HG02642 (cell line): ENCODE measurements at regions not wholly inside any gene's neighbourhood (a gene's known extent, or its start where the extent isn't known, plus 50 kb on each side); places are given as distances from the start of the nearest gene placed in this dataset.

ENCODE experiments used
- ATAC-seq: cut with Tn5 transposase; IDR thresholded peaks from one replicate; pipeline ENCODE4 v1.9.1; 2021; ENCODE audit warnings: mild to moderate bottlenecking; ENCODE audit not compliant: unreplicated experiment, poor library complexity

DNA sequence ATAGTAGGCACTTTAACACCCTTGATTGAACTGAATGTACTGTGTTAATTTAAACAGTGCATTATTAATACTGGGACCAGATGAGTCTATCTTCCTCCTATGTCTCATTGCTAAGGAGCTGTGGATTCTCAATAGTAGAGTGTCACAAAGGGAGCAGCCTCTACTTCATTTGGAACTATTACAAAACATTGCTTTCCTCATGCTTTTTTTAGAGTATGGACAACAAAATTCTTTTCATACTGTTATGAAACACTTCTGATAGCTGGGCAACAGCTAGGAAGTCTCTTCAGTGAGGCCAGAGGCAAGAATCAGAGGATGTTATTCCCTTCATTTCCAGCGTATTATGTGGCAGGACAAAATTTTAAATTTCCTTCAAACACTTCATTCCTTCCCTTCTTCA is 160.8 kb downstream of the FBXO8 start:
- no peak for ATAC-seq

DNA sequence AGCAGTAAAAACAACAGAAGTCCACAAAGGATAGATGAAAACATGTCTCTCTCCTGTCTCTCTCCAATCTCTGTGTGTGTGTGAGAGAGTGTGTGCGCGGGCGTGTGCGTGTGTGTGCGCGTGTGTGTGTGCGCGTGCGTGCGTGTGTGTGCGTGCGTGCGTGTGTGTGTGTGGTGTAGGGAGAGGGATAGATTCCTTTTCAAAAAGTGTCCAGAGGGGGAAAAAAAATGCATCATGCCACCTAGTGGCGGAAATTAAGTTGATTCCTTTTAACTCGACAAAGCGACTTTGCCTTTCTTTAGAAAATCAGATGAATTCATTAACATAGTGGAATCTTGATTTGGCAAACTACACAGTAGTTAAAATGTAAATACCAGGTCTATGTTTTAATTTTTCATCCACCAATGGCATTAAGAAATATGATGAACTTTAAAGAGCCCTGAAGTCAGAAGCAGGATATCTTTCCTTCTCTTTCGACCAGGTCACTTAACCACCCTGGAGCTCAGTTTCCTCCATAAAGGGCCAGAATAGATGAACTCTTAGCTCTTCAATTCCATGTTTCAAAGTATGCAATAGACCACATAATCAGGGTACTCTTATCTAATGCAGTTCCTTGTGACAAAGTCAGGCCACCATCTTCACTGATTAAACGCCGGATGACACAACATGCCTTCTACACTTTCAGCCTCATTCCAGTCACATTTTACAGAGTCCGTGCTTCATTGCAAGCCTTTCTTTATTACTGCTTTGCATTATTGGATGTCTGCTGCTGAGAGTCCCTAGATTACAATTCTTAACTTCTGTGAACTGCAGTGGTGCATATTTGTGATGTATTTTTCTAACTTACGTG is 162.8 kb downstream of the FBXO8 start:
- ATAC-seq = peak; percentile 52

DNA sequence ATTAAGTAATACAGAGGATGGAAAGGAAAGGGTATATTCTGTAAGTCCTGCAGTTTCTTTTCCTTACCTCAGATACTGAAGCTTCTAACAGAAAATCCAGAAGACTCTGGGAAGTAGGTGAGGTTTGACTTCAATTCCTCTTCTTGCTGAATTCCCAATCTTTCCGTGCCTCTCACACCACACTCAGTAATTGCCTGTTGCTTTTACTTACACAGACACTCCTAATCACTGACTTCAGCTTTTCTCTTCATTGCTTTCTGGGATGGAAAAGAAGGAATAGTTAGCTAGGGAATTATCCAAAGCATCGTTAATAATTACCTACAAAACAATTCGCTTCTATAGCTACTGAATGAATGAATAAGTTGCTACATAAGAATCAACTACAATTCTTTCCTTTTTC is 163.6 kb downstream of the FBXO8 start:
- no peak for ATAC-seq

DNA sequence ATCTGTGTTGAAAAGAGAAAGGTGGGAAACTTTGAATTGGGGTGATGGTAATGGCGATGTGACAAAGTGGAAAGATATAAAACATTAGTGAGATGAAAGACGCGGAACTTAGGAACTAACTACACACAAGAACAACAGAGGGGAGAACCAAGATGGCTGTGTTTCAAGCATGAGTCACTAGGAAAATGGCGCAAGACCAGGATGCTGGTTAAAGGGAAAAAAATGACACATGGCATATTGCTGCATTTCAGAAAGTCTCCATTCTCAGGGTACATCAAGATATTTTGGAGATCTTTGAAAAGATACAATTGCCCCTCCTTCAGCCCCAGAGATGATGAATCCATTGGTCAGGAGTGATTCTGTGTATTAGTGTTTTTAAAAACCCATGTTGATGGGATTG is 164.4 kb downstream of the FBXO8 start:
- ATAC-seq = no peak

DNA sequence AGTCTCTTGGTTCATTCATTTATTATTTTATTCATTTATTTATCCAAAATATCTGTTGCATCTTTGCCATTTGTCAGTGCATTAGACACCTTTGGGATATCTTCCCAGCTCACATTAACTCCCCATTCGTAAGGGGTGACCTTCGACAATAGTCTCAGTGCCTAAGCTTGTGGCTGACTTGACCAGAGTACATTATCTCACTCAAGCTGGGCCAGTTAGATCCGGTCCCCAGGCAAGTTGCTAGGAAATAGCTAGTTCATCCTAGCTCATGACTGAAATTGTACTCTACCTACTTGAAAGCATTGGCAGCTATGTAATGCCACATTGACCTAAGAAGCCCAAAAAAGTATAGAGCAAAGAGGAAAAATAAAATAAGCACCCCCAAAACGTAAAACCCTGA is 165.3 kb downstream of the FBXO8 start:
- ATAC-seq = no peak

DNA sequence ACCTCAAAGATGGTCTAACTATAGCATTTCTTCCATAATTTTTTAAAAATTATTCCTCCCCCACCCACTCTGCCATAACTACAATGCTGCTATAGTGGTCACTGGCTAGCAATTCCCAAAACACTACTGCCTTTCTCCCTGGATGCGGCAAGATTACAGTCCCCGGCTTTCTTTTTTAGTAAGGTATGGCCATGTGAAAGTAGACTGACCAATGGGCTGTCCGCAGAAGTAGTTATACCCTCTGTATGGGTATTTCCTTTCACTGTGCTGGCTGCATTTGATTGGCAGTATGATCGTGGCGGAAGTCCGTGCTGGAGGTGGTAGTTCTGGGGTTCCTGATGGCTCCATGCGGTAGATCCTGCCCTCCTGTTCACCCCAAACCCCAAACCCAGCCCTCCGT is 166.0 kb downstream of the FBXO8 start:
- ATAC-seq = no peak

DNA sequence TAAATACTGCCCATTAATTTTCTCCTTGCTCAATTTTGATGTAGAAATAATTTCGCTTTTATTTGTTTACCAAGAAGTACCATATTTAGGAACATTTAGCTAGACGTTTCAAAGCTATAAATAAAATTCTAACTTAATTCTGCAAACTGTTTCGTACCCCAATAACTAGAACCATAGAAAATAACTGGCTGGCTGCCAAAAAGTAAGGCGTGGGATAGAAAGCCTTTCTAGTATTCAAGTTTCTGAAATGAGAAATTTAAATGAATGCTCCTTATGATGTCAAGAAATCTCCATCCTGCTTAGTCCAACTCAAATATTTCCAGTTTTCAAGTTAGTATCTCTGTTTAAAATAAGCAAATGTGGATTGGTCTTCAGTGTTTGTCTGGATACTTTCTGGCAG is 167.4 kb downstream of the FBXO8 start:
- ATAC-seq = no peak

DNA sequence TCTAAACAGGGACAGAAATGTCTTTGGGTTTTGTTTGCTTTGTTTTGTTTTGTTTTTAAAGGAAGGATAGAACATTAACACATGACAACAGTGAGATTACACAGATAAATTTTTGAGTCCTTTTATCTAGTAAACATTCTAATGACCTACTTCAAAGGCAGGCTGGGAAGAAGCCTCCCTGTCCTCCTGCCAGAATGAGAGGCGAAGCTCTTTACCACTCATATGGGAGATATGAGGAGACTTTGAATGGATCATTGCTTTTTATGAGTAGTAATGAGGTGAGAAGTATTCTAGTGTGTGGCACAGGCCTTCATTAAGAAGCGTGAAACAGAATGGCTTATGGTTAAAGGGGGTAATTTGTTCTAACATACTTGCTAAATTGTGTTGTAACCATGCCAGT is 172.0 kb downstream of the FBXO8 start:
- no peak for ATAC-seq

DNA sequence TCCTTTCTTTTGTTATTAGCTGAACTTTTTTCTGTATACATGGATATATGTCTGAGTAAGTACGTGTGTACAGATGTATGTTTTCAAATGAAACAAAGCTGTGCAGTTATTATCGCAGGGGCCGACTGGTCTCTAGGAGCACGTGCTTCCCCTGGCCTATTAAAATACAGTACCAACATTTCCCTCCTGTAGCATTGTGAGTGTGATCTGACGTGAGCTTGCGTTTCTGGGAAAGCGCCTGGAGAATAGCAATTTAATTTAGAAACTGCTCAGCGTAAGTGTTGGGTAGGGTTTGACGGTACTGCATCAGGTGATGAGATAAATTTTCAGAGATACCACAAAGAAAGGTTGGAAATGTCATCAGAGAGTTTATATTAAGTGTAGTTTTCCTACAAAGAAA is 173.3 kb downstream of the FBXO8 start:
- no peak for ATAC-seq

DNA sequence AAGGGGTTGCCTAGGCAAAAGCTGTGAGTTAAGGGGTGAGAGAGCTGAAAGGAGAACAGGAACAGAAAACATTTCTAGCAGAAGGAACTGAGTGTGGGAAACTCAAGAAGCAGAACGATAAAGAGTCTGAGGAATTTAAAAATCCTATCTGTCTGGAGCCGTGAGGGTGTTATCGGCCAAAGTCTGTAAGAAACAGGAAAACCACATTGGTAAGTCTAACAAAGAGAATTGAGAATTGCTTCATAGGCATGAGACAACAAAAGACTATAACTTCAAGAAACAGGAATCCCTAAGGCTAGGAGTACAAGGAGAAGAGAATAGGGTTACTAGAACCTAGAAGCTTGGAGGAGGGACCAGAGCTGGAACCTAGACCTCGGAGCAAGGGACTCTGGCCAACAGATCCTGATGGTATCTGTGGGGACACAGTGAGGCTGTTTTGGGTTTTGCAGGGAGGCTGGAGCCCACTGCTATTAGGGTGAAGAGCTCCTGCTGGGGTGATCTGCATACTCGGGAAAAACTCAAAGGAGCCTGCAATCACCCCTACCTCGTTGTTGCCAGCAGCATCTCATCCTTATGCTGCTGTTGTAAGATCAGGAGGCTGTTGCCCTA is 175.6 kb downstream of the FBXO8 start:
- ATAC-seq = no peak

DNA sequence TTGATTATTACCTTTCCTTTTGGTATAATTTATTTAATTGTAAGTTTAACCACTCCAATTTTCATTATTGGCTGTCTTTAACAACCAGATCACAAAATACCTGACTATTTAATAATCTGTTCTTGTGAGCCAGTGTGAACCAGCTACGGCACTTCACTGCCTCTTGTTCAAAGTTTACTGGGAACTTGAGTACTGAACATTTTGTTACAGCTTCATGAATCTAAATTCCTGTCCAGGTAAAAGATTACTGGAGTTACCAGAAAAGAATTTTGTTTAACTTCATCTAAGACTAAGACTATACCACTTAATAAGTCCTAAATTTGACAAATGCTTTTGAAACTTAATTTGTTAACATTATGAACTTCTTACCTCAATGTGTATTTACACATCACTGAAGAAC is 178.3 kb downstream of the FBXO8 start:
- ATAC-seq = no peak

DNA sequence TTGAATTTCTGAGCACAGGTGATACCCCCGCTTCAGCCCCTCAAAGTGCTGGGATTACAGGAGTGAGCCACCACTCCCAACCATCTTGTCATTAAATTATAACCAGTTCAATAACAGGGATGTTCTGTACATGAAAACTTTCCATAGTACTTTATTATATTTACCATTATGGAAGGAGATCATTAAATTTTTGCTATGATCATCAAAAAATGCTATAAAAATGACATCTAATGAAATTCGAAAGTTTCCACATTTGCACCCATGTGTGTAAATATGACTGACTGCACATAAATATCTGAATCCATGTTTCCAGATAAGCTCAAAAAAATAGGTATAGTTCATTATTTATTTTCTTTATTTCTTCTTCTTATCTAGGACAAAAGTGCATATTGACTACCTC is 182.6 kb downstream of the FBXO8 start:
- ATAC-seq = no peak

DNA sequence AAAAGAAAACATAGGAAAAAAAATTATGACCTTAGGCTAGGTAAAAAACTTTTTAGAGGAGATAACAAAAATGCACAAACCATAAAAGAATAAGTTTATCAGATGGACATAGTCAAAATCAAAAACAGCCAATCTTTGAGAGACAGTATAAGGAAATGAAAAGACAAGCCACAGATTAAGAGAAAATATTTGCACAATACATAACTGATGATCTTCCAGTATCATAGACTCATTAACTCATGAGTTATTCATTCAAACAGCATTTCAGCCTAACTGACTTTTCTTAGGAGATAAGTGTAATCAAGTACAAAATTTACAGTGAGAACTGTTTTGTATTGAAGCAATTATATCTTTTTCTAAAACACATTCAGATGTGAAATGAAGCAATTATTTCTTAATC is 183.8 kb downstream of the FBXO8 start:
- ATAC-seq = no peak

DNA sequence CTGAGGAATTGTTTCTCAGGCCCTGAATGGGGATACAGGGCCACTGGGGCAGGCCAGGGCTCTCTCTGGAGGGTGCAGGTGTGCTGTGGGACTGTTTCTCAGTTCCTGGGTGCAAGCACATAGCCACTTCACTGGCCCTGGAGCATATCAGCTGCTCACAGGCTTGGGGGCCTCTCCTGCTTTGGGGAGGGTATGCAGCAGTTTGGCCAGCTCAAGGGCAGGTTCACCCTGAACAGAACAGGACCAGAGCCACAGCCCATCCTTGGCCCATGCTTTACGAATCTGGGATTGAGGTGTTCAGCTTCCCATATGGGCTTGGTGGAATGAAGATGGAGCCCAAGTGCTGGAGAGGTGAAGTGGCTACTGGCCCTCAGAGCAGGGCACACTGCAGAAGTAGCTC is 186.5 kb downstream of the FBXO8 start:
- no peak for ATAC-seq

DNA sequence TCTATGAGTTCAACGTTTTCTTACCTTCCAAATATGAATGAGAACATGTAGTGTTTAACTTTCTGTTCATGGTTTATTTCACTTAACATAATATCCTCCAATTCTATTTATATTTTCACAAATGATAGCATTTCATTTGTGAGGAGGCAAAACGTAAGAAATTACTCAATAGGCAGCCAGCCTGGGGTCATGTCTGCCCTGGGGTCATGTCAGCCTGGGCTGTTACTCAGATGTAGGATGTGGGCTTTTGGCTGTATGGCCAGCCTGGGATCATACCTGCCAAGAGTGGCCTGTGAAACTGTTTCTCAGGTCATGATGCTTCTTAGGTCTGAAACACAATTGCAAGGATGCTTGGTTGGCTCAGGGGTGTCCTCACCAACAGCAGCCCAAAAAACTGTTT is 187.0 kb downstream of the FBXO8 start:
- no peak for ATAC-seq

DNA sequence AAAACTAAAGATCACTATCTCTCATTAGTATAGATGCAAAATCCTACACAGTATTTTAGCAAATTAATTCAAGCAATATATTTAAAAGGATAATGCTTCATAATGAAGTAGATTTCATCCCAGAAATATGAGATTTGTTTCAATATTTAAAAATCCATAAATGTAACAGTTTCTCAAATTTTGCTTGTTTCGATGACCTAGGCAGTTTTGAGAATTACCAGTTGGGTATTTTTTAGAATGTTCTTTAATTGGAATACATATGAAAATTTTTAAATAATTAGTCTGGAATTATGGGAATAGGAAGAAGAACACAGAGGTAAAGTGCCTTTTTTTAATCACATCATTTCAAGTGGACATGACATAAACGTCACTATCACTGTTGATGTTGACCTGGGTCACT is 192.3 kb downstream of the FBXO8 start:
- ATAC-seq = no peak

DNA sequence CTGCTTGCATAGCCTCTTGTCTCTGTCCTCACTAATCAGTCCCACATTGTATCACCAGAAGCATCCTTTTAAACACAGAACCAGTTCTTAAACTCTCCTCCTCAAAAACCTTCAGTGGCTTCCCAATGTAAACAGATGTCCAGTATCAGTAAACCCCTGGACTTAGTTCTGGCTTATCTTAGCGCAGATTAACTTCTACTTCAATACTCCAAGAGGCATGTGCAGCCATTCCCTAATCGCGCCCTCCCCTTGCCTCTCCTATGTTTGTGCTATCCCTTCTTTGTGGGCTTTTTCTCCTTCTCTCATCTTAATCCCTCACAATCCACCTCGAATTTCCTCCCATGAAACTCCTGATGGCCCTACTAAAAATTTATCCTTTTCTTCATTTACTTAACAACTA is 193.8 kb downstream of the FBXO8 start:
- ATAC-seq = no peak

DNA sequence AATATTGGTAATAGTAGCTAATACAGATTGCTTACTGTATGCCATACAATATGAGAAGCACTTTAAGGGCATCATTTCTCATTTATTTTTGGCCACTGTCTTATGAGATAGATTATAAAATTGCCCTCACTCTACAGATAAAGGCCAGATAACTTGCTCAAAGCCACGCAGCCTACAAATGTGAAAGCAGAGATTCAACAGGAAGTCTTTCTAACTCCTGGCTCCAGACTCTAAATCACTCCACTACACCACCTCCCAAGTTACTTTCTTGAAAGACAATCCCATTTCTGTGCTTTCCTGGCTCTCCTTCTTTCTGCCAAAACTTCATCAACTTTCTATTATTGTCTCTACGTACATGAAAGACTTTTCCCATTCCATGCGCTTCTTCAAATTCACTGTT is 194.7 kb downstream of the FBXO8 start:
- ATAC-seq = no peak

DNA sequence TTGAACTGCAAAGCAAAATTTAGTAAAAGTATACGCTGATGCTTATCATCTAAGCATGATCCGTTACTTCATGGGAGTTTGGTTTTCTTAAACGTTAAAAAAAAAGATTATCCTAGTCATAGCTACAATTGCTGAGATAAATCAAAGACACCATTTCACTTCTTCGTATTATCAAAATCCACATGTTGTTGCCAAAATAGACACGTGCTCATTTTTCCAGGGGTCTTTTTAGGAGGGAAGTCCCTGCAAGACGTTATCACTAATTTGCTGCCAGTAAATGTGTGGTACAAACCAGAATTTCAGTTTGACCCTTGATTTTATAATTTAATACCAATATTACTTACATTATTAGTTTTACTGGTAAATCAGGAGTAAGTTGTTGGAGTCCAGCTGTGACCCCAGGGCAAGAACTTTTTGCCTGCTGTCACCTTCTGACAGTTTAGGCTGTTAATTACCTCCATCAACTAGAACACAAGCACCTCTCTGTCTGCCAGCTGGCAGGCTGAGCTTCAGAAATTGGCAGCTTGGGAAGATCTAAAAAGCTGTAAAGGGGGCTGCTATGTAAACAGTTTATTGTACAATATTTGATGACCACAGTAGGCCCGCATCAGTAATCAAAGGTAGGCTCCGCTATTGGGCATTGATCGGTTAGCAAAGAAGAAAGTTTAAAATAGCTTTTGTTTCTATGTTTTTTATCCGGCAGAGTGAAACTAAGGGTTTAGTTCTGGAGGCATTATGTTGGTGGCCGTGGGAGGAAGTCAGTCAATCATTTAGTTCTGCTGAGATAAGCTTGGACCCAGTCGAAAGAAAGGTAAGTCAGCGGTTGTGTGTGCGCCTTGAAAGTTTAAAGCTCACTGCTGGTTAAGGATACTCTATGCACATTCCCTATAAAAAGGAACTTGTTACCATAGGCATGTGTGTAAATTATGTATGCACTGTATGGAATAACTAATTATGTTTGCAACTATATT is 196.4 kb downstream of the FBXO8 start:
- ATAC-seq = no peak

DNA sequence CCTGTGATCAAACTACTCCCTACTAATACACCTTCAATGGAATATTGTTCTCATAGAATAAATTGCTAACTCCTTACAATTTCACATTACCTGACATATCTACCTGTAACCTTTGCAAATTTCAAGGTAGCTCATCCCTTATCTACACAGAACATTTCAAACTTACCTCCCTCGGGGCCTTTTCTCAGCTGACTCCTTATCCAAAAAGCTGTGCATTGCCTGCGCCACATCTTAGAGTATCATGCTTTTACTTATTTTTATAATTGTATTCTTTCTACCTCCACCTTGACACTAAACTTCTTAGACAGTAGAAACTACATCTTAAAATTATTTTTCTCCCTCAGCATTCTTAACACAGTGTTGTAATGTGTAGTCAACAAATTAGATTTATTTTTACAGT is 198.5 kb downstream of the FBXO8 start:
- no peak for ATAC-seq

DNA sequence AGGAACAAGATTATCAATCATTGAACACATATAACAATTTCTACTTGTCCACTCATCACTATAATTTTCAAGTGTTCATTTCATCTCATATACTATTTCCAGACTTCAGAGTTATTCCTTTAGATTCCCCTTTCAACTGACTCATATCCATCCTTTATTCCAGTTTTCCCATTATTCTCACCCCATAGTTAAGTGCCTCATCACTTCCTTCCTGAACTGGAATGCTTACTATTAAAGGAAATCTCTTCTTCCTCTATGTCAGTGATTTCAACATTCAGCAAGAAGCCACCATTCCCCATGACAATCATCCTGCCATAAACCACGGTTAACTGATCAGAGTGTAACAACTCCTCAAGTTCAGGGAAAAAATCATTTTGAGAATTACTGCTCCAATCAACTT is 198.9 kb downstream of the FBXO8 start:
- no peak for ATAC-seq
